HEK293T (cell line): ENCODE measurements at regions not wholly inside any gene's neighbourhood (a gene's known extent, or its start where the extent isn't known, plus 50 kb on each side); places are given as distances from the start of the nearest gene placed in this dataset.

Source experiments
- CTCF ChIA-PET: fragments of 350-600 bp; formaldehyde crosslinking; extraction: SDS; loops from one replicate; lab custom pipeline; 2021; ENCODE audit warnings: antibody characterized with exemption, inconsistent platforms; lab: Yijun Ruan, JAX
- POLR2A ChIA-PET: fragments of 350-600 bp; formaldehyde crosslinking; extraction: SDS; loops from one replicate; lab custom pipeline; 2020; ENCODE audit warnings: antibody characterized with exemption, inconsistent platforms; lab: Yijun Ruan, JAX
- DNase-seq: peaks from one replicate; pipeline ENCODE4 v3.0.0; 2012; ENCODE audit warnings: mixed read lengths; ENCODE audit errors: extremely low spot score
- ARNT ChIP-seq: fragments of 450-650 bp; IDR thresholded peaks from 2 replicates; pipeline ENCODE4 v1.6.1; 2017; ENCODE audit warnings: mild to moderate bottlenecking
- BHLHE40 ChIP-seq: fragments of 450-650 bp; IDR thresholded peaks from 2 replicates; pipeline ENCODE4 v1.6.1; 2016; ENCODE audit warnings: mild to moderate bottlenecking, moderate library complexity, borderline replicate concordance
- CTBP1 ChIP-seq: fragments of 450-650 bp; IDR thresholded peaks from 2 replicates; pipeline ENCODE4 v1.6.1; 2016; ENCODE audit warnings: borderline replicate concordance
- ELF4 ChIP-seq: fragments of 450-650 bp; IDR thresholded peaks from 2 replicates; pipeline ENCODE4 v1.6.1; 2017; ENCODE audit warnings: antibody characterized with exemption
- FOXA1 ChIP-seq: fragments of 450-650 bp; IDR thresholded peaks from 2 replicates; pipeline ENCODE4 v1.6.1; 2016; ENCODE audit warnings: mild to moderate bottlenecking
- FOXK2 ChIP-seq: fragments of 450-650 bp; IDR thresholded peaks from 2 replicates; pipeline ENCODE4 v1.6.1; 2016; ENCODE audit warnings: mild to moderate bottlenecking
- FOXM1 ChIP-seq: fragments of 450-650 bp; IDR thresholded peaks from 2 replicates; pipeline ENCODE4 v1.6.1; 2017; ENCODE audit warnings: mild to moderate bottlenecking, borderline replicate concordance
- HDGF ChIP-seq: fragments of 450-650 bp; IDR thresholded peaks from 2 replicates; pipeline ENCODE4 v1.6.1; 2017; ENCODE audit warnings: antibody characterized with exemption, borderline replicate concordance
- L3MBTL2 ChIP-seq: fragments of 450-650 bp; conservative IDR thresholded peaks from 2 replicates; pipeline ENCODE4 v1.6.1; 2016; ENCODE audit warnings: mild to moderate bottlenecking
- LEF1 ChIP-seq: fragments of 450-650 bp; IDR thresholded peaks from 2 replicates; pipeline ENCODE4 v1.6.1; 2017; ENCODE audit warnings: mild to moderate bottlenecking, borderline replicate concordance
- NFRKB ChIP-seq: fragments of 450-650 bp; IDR thresholded peaks from 2 replicates; pipeline ENCODE4 v1.6.1; 2016; ENCODE audit warnings: mild to moderate bottlenecking, moderate library complexity
- PKNOX1 ChIP-seq: fragments of 450-650 bp; IDR thresholded peaks from 2 replicates; pipeline ENCODE4 v1.6.1; 2016
- SP1 ChIP-seq: fragments of 450-650 bp; IDR thresholded peaks from 2 replicates; pipeline ENCODE4 v1.6.1; 2017
- SUZ12 ChIP-seq: fragments of 450-650 bp; IDR thresholded peaks from 2 replicates; pipeline ENCODE4 v1.6.1; 2016; ENCODE audit warnings: mild to moderate bottlenecking
- TARDBP ChIP-seq: fragments of 450-650 bp; IDR thresholded peaks from 2 replicates; pipeline ENCODE4 v1.6.1; 2016
- ZNF384 ChIP-seq: fragments of 450-650 bp; IDR thresholded peaks from 2 replicates; pipeline ENCODE4 v1.6.1; 2016

GRCh38 chr10:131748831-131749766 is 151.7 kb upstream of the PPP2R2D start:
- POLR2A ChIA-PET: no interaction called here
- no peak for DNase-seq
- CTCF ChIA-PET: no interaction called here
- TF ChIP-seq SP1 (no peak), CTBP1 (no peak), ELF4 (no peak), ARNT (no peak), LEF1 (no peak), FOXK2 (no peak), ZNF384 (no peak), SUZ12 (no peak), TARDBP (no peak), FOXA1 (no peak), PKNOX1 (no peak), NFRKB (no peak), BHLHE40 (no peak), FOXM1 (no peak), HDGF (no peak)

GRCh38 chr10:131749767-131750142 is 151.1 kb upstream of the PPP2R2D start:
- ChIA-PET CTCF (no interaction called here), POLR2A (no interaction called here)
- DNase-seq: no peak
- TF ChIP-seq SP1: no peak
- TF ChIP-seq ELF4: no peak
- TF ChIP-seq SUZ12: no peak
- no peak for TF ChIP-seq FOXM1
- no peak for TF ChIP-seq TARDBP
- no peak for TF ChIP-seq PKNOX1
- TF ChIP-seq ARNT: no peak
- TF ChIP-seq BHLHE40: no peak
- no peak for TF ChIP-seq L3MBTL2
- TF ChIP-seq FOXK2: no peak
- TF ChIP-seq NFRKB: no peak
- TF ChIP-seq LEF1: no peak
- no peak for TF ChIP-seq FOXA1
- no peak for TF ChIP-seq HDGF

GRCh38 chr10:131750171-131750895 is 150.5 kb upstream of the PPP2R2D start:
- TF ChIP-seq ARNT (no peak), PKNOX1 (no peak), LEF1 (no peak), ZNF384 (no peak), SUZ12 (no peak), FOXA1 (no peak), CTBP1 (no peak), L3MBTL2 (no peak), HDGF (no peak), NFRKB (no peak), ELF4 (no peak), FOXK2 (no peak)
- DNase-seq: no peak
- POLR2A ChIA-PET: no interaction called here
- CTCF ChIA-PET: no interaction called here

GRCh38 chr10:131750973-131751826 is 149.6 kb upstream of the PPP2R2D start:
- ChIA-PET POLR2A (no interaction called here), CTCF (no interaction called here)
- TF ChIP-seq ELF4: no peak
- no peak for DNase-seq

- ChIA-PET CTCF (no interaction called here), POLR2A (no interaction called here)
- TF ChIP-seq TARDBP (no peak), FOXK2 (no peak), LEF1 (no peak), ELF4 (no peak), FOXM1 (no peak), L3MBTL2 (no peak), CTBP1 (no peak), HDGF (no peak), SUZ12 (no peak), BHLHE40 (no peak), ZNF384 (no peak)
- DNase-seq: no peak
These were observed 148.7 kb upstream of the PPP2R2D start for GRCh38 chr10:131751827-131752775.
